SU-DHL-6 (cell line): ENCODE measurements at regions not wholly inside any gene's neighbourhood (a gene's known extent, or its start where the extent isn't known, plus 50 kb on each side); places are given as distances from the start of the nearest gene placed in this dataset.

Experiments used
- H2AFZ ChIP-seq: fragments of 200-600 bp; sonication (generic); 2 replicates; pipeline ENCODE4 v1.6.1; 2014; ENCODE audit warnings: low read depth, mild to moderate bottlenecking, moderate library complexity, mixed read lengths, antibody characterized with exemption, low read length; ENCODE audit not compliant: severe bottlenecking
- H3F3A ChIP-seq: fragments of 200-600 bp; shearing (Covaris generic); 2 replicates; pipeline ENCODE4 v1.6.0; 2016; ENCODE audit warnings: antibody characterized with exemption, mild to moderate bottlenecking; ENCODE audit not compliant: insufficient read depth
- H3K27ac ChIP-seq: fragments of 200-600 bp; sonication (generic); 2 replicates; pipeline ENCODE4 v1.5.1; 2016; ENCODE audit warnings: low read depth, mild to moderate bottlenecking, low read length, moderate library complexity, mixed read lengths
- H3K27me3 ChIP-seq: fragments of 200-600 bp; sonication (generic), shearing (Covaris generic); 2 replicates; pipeline ENCODE4 v1.6.0; 2014; ENCODE audit warnings: mild to moderate bottlenecking, low read length
- H3K36me3 ChIP-seq: fragments of 200-600 bp; sonication (generic); 2 replicates; pipeline ENCODE4 v1.6.1; 2014; ENCODE audit warnings: mild to moderate bottlenecking, low read length, mixed read lengths
- H3K4me2 ChIP-seq: fragments of 300-600, 200-600 bp; shearing (Covaris generic), sonication (generic); 2 replicates; pipeline ENCODE4 v1.6.0; 2014; ENCODE audit warnings: low read length, low read depth, mild to moderate bottlenecking; ENCODE audit not compliant: poor library complexity, severe bottlenecking
- H3K4me3 ChIP-seq: fragments of 200-600 bp; sonication (generic); 2 replicates; pipeline ENCODE4 v1.5.1; 2014; ENCODE audit warnings: antibody characterized with exemption, low read length, mild to moderate bottlenecking, mixed read lengths; ENCODE audit not compliant: insufficient read depth, poor library complexity, severe bottlenecking
- H3K79me2 ChIP-seq: fragments of 200-600 bp; sonication (generic); 2 replicates; pipeline ENCODE4 v1.6.1; 2014; ENCODE audit warnings: mild to moderate bottlenecking, low read length, moderate library complexity; ENCODE audit not compliant: insufficient read depth
- H3K9ac ChIP-seq: fragments of 200-600 bp; sonication (generic); 2 replicates; pipeline ENCODE4 v1.7.0; 2014; ENCODE audit warnings: mild to moderate bottlenecking, low read length
- H3K9me2 ChIP-seq: fragments of 200-600 bp; sonication (generic); replicated peaks from 2 replicates; pipeline ENCODE4 v1.6.1; 2014; ENCODE audit warnings: low read length; ENCODE audit not compliant: insufficient read depth
- H3K9me3 ChIP-seq: fragments of 200-600 bp; sonication (generic); 2 replicates; pipeline ENCODE4 v1.6.1; 2014; ENCODE audit warnings: low read length, mixed read lengths; ENCODE audit not compliant: insufficient read depth
- H4K20me1 ChIP-seq: fragments of 200-600 bp; sonication (generic); 2 replicates; pipeline ENCODE4 v1.6.1; 2014; ENCODE audit warnings: low read depth, mild to moderate bottlenecking, antibody characterized with exemption, low read length, moderate library complexity, mixed read lengths
- EZH2phosphoT487 ChIP-seq: fragments of 200-600 bp; sonication (generic), shearing (Covaris generic); conservative IDR thresholded peaks from 2 replicates; pipeline ENCODE4 v1.6.1; 2018; ENCODE audit warnings: mild to moderate bottlenecking, antibody characterized with exemption, low read length, moderate library complexity, mixed read lengths
- TF ChIP-seq, protein P1 (sequence below): fragments of 200-600 bp; sonication (generic); IDR thresholded peaks from one replicate; pipeline ENCODE4 v1.5.1; 2017; ENCODE audit warnings: antibody characterized with exemption, mild to moderate bottlenecking, low read length, moderate library complexity; ENCODE audit not compliant: insufficient read depth, poor library complexity, severe bottlenecking

DNA sequence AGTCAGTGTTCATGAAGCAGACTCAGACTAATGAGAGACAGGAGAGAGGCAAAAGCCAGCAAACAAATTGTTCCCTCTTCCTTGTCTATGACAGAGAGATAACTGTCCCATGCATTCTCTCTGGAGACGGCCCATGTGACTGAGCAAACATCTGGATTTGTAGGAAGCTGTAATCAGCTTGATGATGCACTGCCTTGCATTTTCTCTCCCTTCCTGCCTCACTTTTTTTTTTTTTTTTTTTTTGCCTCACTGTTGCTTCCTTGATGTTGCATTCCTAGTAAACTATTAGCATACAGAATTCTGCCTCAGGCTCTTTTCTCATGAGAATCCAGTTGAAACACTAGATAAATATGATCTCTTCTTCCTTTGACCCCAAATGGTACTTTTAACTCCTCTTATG is 134.5 kb downstream of the HHIPL2 start:
- Histone ChIP-seq H3K4me3 (no peak overlapping the region), H3K27me3 (no peaks in the 10 kb centered on the region), H3K36me3 (no peaks in the 10 kb centered on the region), H3K9me2 (no peaks in the 10 kb centered on the region), H3K4me2 (no peak overlapping the region), H2AFZ (no peak overlapping the region), H3F3A (no peaks in the 10 kb centered on the region), H4K20me1 (no peaks in the 10 kb centered on the region), H3K27ac (no peak overlapping the region), H3K79me2 (no peaks in the 10 kb centered on the region), H3K9ac (no peak overlapping the region), H3K9me3 (no peaks in the 10 kb centered on the region)
- TF ChIP-seq, protein P1, sequence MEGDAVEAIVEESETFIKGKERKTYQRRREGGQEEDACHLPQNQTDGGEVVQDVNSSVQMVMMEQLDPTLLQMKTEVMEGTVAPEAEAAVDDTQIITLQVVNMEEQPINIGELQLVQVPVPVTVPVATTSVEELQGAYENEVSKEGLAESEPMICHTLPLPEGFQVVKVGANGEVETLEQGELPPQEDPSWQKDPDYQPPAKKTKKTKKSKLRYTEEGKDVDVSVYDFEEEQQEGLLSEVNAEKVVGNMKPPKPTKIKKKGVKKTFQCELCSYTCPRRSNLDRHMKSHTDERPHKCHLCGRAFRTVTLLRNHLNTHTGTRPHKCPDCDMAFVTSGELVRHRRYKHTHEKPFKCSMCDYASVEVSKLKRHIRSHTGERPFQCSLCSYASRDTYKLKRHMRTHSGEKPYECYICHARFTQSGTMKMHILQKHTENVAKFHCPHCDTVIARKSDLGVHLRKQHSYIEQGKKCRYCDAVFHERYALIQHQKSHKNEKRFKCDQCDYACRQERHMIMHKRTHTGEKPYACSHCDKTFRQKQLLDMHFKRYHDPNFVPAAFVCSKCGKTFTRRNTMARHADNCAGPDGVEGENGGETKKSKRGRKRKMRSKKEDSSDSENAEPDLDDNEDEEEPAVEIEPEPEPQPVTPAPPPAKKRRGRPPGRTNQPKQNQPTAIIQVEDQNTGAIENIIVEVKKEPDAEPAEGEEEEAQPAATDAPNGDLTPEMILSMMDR, result no peak
- TF ChIP-seq EZH2phosphoT487, result no peak

DNA sequence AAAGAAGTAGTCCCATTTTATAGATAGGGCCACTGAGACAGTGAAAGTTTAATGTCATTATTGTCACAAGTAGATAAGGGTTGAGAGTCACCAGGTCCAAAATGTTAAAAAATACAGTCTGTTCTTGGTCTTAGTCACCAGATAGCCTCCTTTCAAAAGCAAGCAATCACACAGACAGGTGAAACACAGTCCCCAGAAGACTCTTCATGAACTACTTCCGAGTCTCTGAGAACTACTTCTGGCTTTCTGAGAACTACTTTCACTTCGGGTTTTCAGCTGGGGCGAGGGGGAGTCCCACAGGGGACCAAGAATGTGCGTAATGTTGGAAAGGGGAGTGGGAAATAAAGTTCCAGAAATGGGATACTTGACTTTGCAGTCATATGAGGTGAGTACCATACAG is 143.2 kb downstream of the HHIPL2 start:
- Histone ChIP-seq H3F3A (no peaks in the 10 kb centered on the region), H3K36me3 (no peaks in the 10 kb centered on the region), H3K9me3 (no peaks in the 10 kb centered on the region), H3K27me3 (no peaks in the 10 kb centered on the region), H3K27ac (no peak overlapping the region), H3K4me3 (no peak overlapping the region), H4K20me1 (no peaks in the 10 kb centered on the region), H3K9me2 (no peaks in the 10 kb centered on the region), H3K9ac (no peak overlapping the region), H2AFZ (no peak overlapping the region), H3K79me2 (no peaks in the 10 kb centered on the region), H3K4me2 (no peak overlapping the region)
- TF ChIP-seq, protein P1, result no peak
- TF ChIP-seq EZH2phosphoT487, result no peak

DNA sequence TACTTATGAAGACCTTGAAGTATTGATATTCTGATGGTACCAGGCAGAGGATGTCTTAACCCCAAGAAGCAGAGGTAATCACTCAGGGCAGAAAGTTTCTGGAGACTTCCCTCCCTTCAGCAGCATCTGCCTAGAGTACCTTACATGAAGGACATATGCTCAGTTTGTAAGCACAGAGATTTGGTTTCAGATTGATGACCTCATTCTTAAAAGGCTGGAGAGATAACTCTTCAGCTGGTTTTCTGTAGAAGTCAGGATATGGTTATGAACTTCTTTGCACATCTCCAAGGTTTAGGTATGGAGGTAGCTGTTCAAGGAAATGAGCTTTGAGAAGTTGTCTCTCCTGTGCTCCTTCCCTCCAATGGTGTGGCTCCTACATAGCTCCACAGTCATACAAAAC is 148.7 kb downstream of the HHIPL2 start:
- Histone ChIP-seq H3K9ac (no peak overlapping the region), H2AFZ (no peak overlapping the region), H3K36me3 (no peaks in the 10 kb centered on the region), H3K79me2 (no peaks in the 10 kb centered on the region), H3K27me3 (no peaks in the 10 kb centered on the region), H3K9me2 (no peaks in the 10 kb centered on the region), H3K9me3 (no peaks in the 10 kb centered on the region), H3K4me2 (no peak overlapping the region), H3K4me3 (no peak overlapping the region), H4K20me1 (no peaks in the 10 kb centered on the region), H3F3A (no peaks in the 10 kb centered on the region), H3K27ac (no peak overlapping the region)
- TF ChIP-seq, protein P1, result no peak

DNA sequence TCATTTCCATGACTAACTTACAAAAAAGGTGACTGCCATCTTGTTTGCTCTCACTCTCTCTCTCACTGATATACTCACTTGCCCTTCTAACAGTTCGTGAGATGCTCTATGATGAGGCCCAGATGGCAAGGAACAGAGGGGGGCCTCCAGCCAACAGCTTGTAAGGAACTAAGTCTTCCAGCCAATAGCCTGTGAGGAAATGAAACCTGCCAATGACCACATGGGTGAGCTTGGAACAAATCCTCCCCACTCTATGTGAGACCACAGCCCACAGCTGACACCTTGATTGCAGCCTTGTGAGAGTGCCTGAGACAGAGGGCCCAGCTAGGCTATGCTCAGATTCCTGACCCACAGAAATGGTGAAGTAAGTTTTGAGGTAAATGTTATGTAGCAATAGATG is 153.7 kb downstream of the HHIPL2 start:
- H3K9me2 ChIP-seq, result no peaks in the 10 kb centered on the region
- no peaks in the 10 kb centered on the region for H4K20me1 ChIP-seq
- H3K4me2 ChIP-seq, result no peak overlapping the region
- H3F3A ChIP-seq, result no peaks in the 10 kb centered on the region
- H3K27me3 ChIP-seq, result no peaks in the 10 kb centered on the region
- H3K27ac ChIP-seq, result no peak overlapping the region
- TF ChIP-seq EZH2phosphoT487, result no peak
- TF ChIP-seq, protein P1, result no peak
- H3K9ac ChIP-seq, result no peak overlapping the region
- no peaks in the 10 kb centered on the region for H3K36me3 ChIP-seq
- no peak overlapping the region for H3K4me3 ChIP-seq
- H3K79me2 ChIP-seq, result no peaks in the 10 kb centered on the region
- H3K9me3 ChIP-seq, result no peaks in the 10 kb centered on the region
- no peak overlapping the region for H2AFZ ChIP-seq
